IMR-90 (cell line): ENCODE measurements at regions not wholly inside any gene's neighbourhood (a gene's known extent, or its start where the extent isn't known, plus 50 kb on each side); places are given as distances from the start of the nearest gene placed in this dataset.

Experiments used
- ATAC-seq: fragments of 200-7000 bp; cut with Tn5 transposase; 2 replicates; pipeline ENCODE4 v1.9.1; 2020; ENCODE audit warnings: low read depth, mild to moderate bottlenecking, moderate library complexity
- BruUV-seq: library from RNA; stranded (reverse); fragments of 400-500 nt; replicated peaks from 2 replicates; lab custom pipeline; 2021; lab: Mats Ljungman, UMichigan
- CTCF ChIA-PET: fragments of 300-600 bp; formaldehyde crosslinking; extraction: SDS; loops from one replicate; lab custom pipeline; 2021; ENCODE audit warnings: antibody characterized with exemption; lab: Yijun Ruan, JAX
- POLR2A ChIA-PET: fragments of 300-600 bp; sonication (Branson Sonifier 250); formaldehyde crosslinking; loops from one replicate; lab custom pipeline; 2022; ENCODE audit warnings: antibody characterized with exemption; ENCODE audit not compliant: unreplicated experiment; lab: Charles Lee
- DNase-seq: peaks from one replicate; pipeline ENCODE4 v3.0.0; 2013
- H2AFZ ChIP-seq: replicated peaks from 2 replicates; pipeline ENCODE3; 2013; ENCODE audit warnings: low read length, mild to moderate bottlenecking; ENCODE audit not compliant: poor library complexity
- H2AK5ac ChIP-seq: 2 replicates; pipeline ENCODE4 v1.6.1; 2013; ENCODE audit warnings: low read depth, low read length, inconsistent platforms
- H2AK9ac ChIP-seq: replicated peaks from 2 replicates; pipeline ENCODE3; 2013; ENCODE audit warnings: mild to moderate bottlenecking, low read depth, low read length, moderate library complexity; ENCODE audit not compliant: poor library complexity
- H2BK120ac ChIP-seq: 2 replicates; pipeline ENCODE4 v1.6.1; 2013; ENCODE audit warnings: low read depth, low read length, inconsistent platforms
- H2BK15ac ChIP-seq: 3 replicates; pipeline ENCODE4 v1.6.1; 2013; ENCODE audit warnings: low read depth, low read length, inconsistent platforms
- H2BK20ac ChIP-seq: 2 replicates; pipeline ENCODE4 v1.6.1; 2013; ENCODE audit warnings: low read depth, mild to moderate bottlenecking, inconsistent platforms, low read length, moderate library complexity
- H2BK5ac ChIP-seq: 2 replicates; pipeline ENCODE4 v1.6.1; 2013; ENCODE audit warnings: mild to moderate bottlenecking, low read depth, low read length, inconsistent platforms; ENCODE audit not compliant: poor library complexity, severe bottlenecking
- H3K14ac ChIP-seq: replicated peaks from 2 replicates; pipeline ENCODE4 v1.6.1; 2013; ENCODE audit warnings: low read depth, low read length, inconsistent platforms
- H3K18ac ChIP-seq: 2 replicates; pipeline ENCODE4 v1.6.1; 2013; ENCODE audit warnings: low read depth, low read length, control low read depth
- H3K23ac ChIP-seq: 2 replicates; pipeline ENCODE4 v1.6.1; 2013; ENCODE audit warnings: low read depth, low read length, inconsistent platforms
- H3K27ac ChIP-seq: 2 replicates; pipeline ENCODE4 v1.5.1; 2013; ENCODE audit warnings: mild to moderate bottlenecking, control low read depth, low read length; ENCODE audit not compliant: insufficient read depth
- H3K27me3 ChIP-seq: 2 replicates; pipeline ENCODE4 v1.6.1; 2013; ENCODE audit warnings: low read length; ENCODE audit not compliant: control insufficient read depth, insufficient read depth
- H3K36me3 ChIP-seq: 2 replicates; pipeline ENCODE4 v1.6.1; 2013; ENCODE audit warnings: low read length, mixed read lengths; ENCODE audit not compliant: control insufficient read depth, insufficient read depth
- H3K4ac ChIP-seq: 2 replicates; pipeline ENCODE4 v1.6.1; 2013; ENCODE audit warnings: low read depth, low read length, inconsistent platforms
- H3K4me1 ChIP-seq: 2 replicates; pipeline ENCODE4 v1.6.1; 2013; ENCODE audit warnings: low read length, mixed read lengths; ENCODE audit not compliant: control insufficient read depth, insufficient read depth
- H3K4me2 ChIP-seq: 2 replicates; pipeline ENCODE4 v1.6.1; 2013; ENCODE audit warnings: low read depth, mild to moderate bottlenecking, control low read depth, low read length, moderate library complexity
- H3K4me3 ChIP-seq: 2 replicates; pipeline ENCODE4 v1.5.1; 2013; ENCODE audit warnings: low read depth, mild to moderate bottlenecking, control low read depth, low read length, moderate library complexity; ENCODE audit not compliant: insufficient read depth
- H3K56ac ChIP-seq: 2 replicates; pipeline ENCODE4 v1.6.1; 2013; ENCODE audit warnings: low read length, inconsistent platforms; ENCODE audit not compliant: insufficient read depth; ENCODE audit errors: extremely low read depth
- H3K79me1 ChIP-seq, 2 experiments: 2 replicates each; pipeline ENCODE4 v1.6.1; 2013; ENCODE audit warnings: low read length in 2 of 2, inconsistent platforms in 1 of 2, low read depth in 1 of 2
- H3K9ac ChIP-seq: 2 replicates; pipeline ENCODE4 v1.6.1; 2013; ENCODE audit warnings: low read depth, low read length, control low read depth
- H3K9me1 ChIP-seq: 2 replicates; pipeline ENCODE4 v1.6.1; 2013; ENCODE audit warnings: low read length, inconsistent platforms; ENCODE audit not compliant: insufficient read depth
- H3K9me3 ChIP-seq: 2 replicates; pipeline ENCODE4 v1.6.1; 2013; ENCODE audit warnings: low read length; ENCODE audit not compliant: control insufficient read depth, insufficient read depth
- H4K20me1 ChIP-seq: 2 replicates; pipeline ENCODE4 v1.6.1; 2013; ENCODE audit warnings: low read length, inconsistent platforms; ENCODE audit not compliant: insufficient read depth
- H4K5ac ChIP-seq: 2 replicates; pipeline ENCODE4 v1.6.1; 2013; ENCODE audit warnings: mild to moderate bottlenecking, low read depth, low read length, control low read depth
- H4K8ac ChIP-seq, 2 experiments: 2 replicates each; pipeline ENCODE4 v1.6.1; 2013; ENCODE audit warnings: low read depth in 2 of 2, low read length in 2 of 2, control low read depth in 1 of 2, inconsistent platforms in 1 of 2
- H4K91ac ChIP-seq: 2 replicates; pipeline ENCODE4 v1.6.1; 2013; ENCODE audit warnings: low read depth, low read length, inconsistent platforms; ENCODE audit not compliant: insufficient read depth
- BHLHE40 ChIP-seq: fragments of 150-350 bp; IDR thresholded peaks from 2 replicates; pipeline ENCODE4 v1.6.1; 2016; ENCODE audit warnings: mild to moderate bottlenecking, low read depth, low read length
- CEBPB ChIP-seq: IDR thresholded peaks from 2 replicates; pipeline ENCODE4 v1.6.1; 2012; ENCODE audit warnings: low read depth, low read length, improper control_type of control experiment
- CHD1 ChIP-seq: IDR thresholded peaks from 2 replicates; pipeline ENCODE4 v1.6.1; 2012; ENCODE audit warnings: low read depth, low read length, improper control_type of control experiment
- FOS ChIP-seq: fragments of 150-350 bp; IDR thresholded peaks from 2 replicates; pipeline ENCODE4 v1.6.1; 2016; ENCODE audit warnings: low read depth, low read length
- MAFK ChIP-seq: IDR thresholded peaks from 2 replicates; pipeline ENCODE4 v1.6.1; 2012; ENCODE audit warnings: low read depth, low read length, improper control_type of control experiment
- MAZ ChIP-seq: IDR thresholded peaks from 2 replicates; pipeline ENCODE4 v1.6.1; 2012; ENCODE audit warnings: low read depth, mild to moderate bottlenecking, low read length, improper control_type of control experiment, moderate library complexity, borderline replicate concordance
- MXI1 ChIP-seq: IDR thresholded peaks from 2 replicates; pipeline ENCODE4 v1.6.1; 2012; ENCODE audit warnings: low read depth, mild to moderate bottlenecking, low read length, moderate library complexity, borderline replicate concordance
- NFE2L2 ChIP-seq: fragments of 150-350 bp; IDR thresholded peaks from 2 replicates; pipeline ENCODE4 v1.6.1; 2016; ENCODE audit warnings: low read depth, mild to moderate bottlenecking, low read length
- POLR2A ChIP-seq: IDR thresholded peaks from 2 replicates; pipeline ENCODE4 v1.6.1; 2012; ENCODE audit warnings: mild to moderate bottlenecking, low read depth, low read length
- RAD21 ChIP-seq: IDR thresholded peaks from 2 replicates; pipeline ENCODE4 v1.6.1; 2012; ENCODE audit warnings: low read length, improper control_type of control experiment
- RCOR1 ChIP-seq: IDR thresholded peaks from 2 replicates; pipeline ENCODE4 v1.6.1; 2012; ENCODE audit warnings: mild to moderate bottlenecking, low read length, improper control_type of control experiment; ENCODE audit not compliant: insufficient replicate concordance
- RFX5 ChIP-seq: IDR thresholded peaks from 2 replicates; pipeline ENCODE4 v1.8.0; 2012; ENCODE audit warnings: low read depth, mild to moderate bottlenecking, low read length, moderate library complexity
- SMC3 ChIP-seq: fragments of 150-350 bp; IDR thresholded peaks from 2 replicates; pipeline ENCODE4 v1.6.1; 2016; ENCODE audit warnings: low read depth, mild to moderate bottlenecking, antibody characterized with exemption, low read length, moderate library complexity
- WGBS, 2 experiments: methylation state at CpG; one replicate each; pipeline versions ENCODE4 v1.1.5 to v1.1.7; 2013; ENCODE audit warnings: missing lambda C conversion rate in 2 of 2; ENCODE audit not compliant: insufficient read length in 1 of 2; ENCODE audit errors: extremely low coverage in 2 of 2; 5-methylcytosine and 5-hydroxymethylcytosine counted together
- dilution Hi-C: fragments of 300-500 bp; cut with HindIII; formaldehyde crosslinking; loops from one replicate; pipeline ENCODE4 v1.14.3; 2018; ENCODE audit warnings: low sequenced_read_pairs; ENCODE audit not compliant: unreplicated experiment
- in situ Hi-C: fragments of 300-500 bp; cut with MboI; formaldehyde crosslinking; loops from 3 replicates; pipeline ENCODE4 v1.14.3; 2019; ENCODE audit warnings: low sequenced_read_pairs, inconsistent platforms, mixed read lengths
- intact Hi-C: fragments of 100-400 bp; cut with micrococcal nuclease; formaldehyde crosslinking; loops from 2 replicates; pipeline ENCODE4 v1.10.0; 2022
- TF ChIP-seq, protein P1 (sequence below): fragments of 150-350 bp; IDR thresholded peaks from 2 replicates; pipeline ENCODE4 v1.6.1; 2016; ENCODE audit warnings: low read depth, mild to moderate bottlenecking, low read length, moderate library complexity, borderline replicate concordance
- TF ChIP-seq, protein P2 (sequence below): conservative IDR thresholded peaks from 2 replicates; pipeline ENCODE4 v1.5.1; 2012; ENCODE audit warnings: mild to moderate bottlenecking, low read depth, low read length, improper control_type of control experiment
- TF ChIP-seq, protein P3 (sequence below): fragments of 150-350 bp; IDR thresholded peaks from 2 replicates; pipeline ENCODE4 v1.6.1; 2017; ENCODE audit warnings: mild to moderate bottlenecking, antibody characterized with exemption, low read length, low read depth

DNA sequence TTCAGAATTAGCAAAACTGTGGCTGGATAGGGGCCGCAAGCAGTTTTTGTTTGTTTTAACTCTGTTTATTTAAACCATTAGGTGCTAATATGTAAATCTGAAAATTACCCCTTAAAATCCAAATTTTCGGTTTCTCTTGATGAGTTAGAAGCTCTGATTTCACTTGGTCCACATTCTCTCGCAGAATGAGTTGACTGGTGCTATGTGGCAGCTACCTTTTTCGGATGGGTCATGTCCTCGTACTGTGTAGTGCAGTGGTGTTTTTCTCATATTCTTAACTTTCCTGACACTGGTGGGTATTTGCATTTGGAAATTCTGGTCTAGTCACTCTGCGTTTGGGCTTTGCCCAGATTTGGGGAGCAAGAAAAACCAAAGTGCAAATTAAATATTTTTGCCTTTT, 87.1 kb downstream of the DIPK2A start:
- Histone ChIP-seq H3K4ac (no peak overlapping the region), H3K9ac (no peak overlapping the region), H3K23ac (no peak overlapping the region), H3K79me1 (no peaks in the 10 kb centered on the region), H2BK15ac (no peak overlapping the region), H3K9me1 (no peaks in the 10 kb centered on the region), H3K36me3 (no peaks in the 10 kb centered on the region), H4K91ac (no peak overlapping the region), H3K27me3 (no peaks in the 10 kb centered on the region), H3K4me3 (no peak overlapping the region), H2AK9ac (no peak overlapping the region), H3K56ac (no peak overlapping the region), H2BK20ac (no peak overlapping the region), H4K8ac (no peak overlapping the region), H3K27ac (no peak overlapping the region), H2BK5ac (no peak overlapping the region), H3K9me3 (no peaks in the 10 kb centered on the region), H3K4me1 (peaks cover 11% of the 10 kb centered on the region), H3K14ac (no peak overlapping the region), H3K18ac (no peak overlapping the region), H2AFZ (no peak overlapping the region), H4K5ac (no peak overlapping the region), H4K20me1 (no peaks in the 10 kb centered on the region), H3K4me2 (no peak overlapping the region), H2AK5ac (no peak overlapping the region), H2BK120ac (no peak overlapping the region)
- dilution Hi-C loops (no loop called here), intact Hi-C loops (no loop called here), in situ Hi-C loops (no loop called here)
- TF ChIP-seq BHLHE40: no peak
- TF ChIP-seq, protein P1, sequence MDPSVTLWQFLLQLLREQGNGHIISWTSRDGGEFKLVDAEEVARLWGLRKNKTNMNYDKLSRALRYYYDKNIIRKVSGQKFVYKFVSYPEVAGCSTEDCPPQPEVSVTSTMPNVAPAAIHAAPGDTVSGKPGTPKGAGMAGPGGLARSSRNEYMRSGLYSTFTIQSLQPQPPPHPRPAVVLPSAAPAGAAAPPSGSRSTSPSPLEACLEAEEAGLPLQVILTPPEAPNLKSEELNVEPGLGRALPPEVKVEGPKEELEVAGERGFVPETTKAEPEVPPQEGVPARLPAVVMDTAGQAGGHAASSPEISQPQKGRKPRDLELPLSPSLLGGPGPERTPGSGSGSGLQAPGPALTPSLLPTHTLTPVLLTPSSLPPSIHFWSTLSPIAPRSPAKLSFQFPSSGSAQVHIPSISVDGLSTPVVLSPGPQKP: no peak
- TF ChIP-seq POLR2A: no peak
- TF ChIP-seq MXI1: no peak
- TF ChIP-seq NFE2L2: no peak
- TF ChIP-seq MAZ: no peak
- TF ChIP-seq, protein P2, sequence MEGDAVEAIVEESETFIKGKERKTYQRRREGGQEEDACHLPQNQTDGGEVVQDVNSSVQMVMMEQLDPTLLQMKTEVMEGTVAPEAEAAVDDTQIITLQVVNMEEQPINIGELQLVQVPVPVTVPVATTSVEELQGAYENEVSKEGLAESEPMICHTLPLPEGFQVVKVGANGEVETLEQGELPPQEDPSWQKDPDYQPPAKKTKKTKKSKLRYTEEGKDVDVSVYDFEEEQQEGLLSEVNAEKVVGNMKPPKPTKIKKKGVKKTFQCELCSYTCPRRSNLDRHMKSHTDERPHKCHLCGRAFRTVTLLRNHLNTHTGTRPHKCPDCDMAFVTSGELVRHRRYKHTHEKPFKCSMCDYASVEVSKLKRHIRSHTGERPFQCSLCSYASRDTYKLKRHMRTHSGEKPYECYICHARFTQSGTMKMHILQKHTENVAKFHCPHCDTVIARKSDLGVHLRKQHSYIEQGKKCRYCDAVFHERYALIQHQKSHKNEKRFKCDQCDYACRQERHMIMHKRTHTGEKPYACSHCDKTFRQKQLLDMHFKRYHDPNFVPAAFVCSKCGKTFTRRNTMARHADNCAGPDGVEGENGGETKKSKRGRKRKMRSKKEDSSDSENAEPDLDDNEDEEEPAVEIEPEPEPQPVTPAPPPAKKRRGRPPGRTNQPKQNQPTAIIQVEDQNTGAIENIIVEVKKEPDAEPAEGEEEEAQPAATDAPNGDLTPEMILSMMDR: no peak
- TF ChIP-seq, protein P3, sequence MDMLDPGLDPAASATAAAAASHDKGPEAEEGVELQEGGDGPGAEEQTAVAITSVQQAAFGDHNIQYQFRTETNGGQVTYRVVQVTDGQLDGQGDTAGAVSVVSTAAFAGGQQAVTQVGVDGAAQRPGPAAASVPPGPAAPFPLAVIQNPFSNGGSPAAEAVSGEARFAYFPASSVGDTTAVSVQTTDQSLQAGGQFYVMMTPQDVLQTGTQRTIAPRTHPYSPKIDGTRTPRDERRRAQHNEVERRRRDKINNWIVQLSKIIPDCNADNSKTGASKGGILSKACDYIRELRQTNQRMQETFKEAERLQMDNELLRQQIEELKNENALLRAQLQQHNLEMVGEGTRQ: no peak
- TF ChIP-seq RCOR1: no peak
- no peak for TF ChIP-seq RAD21
- no peak for TF ChIP-seq MAFK
- TF ChIP-seq FOS: no peak
- TF ChIP-seq SMC3: no peak
- no peak for TF ChIP-seq CEBPB
- TF ChIP-seq CHD1: no peak
- no peak for TF ChIP-seq RFX5
- CTCF ChIA-PET: interaction anchor here (0.6 kb wide), 1 partner anchor 356 kb away, joined by 5 read pairs; no protein-coding TSS in a partner anchor
- no TSS peak for BruUV-seq
- POLR2A ChIA-PET: no interaction called here
- no peak for ATAC-seq
- DNase-seq: no peak
- WGBS, 2 experiments: no CpG with 5 or more reads among the region's 6 CpGs
